ENCODE measurements at regions not wholly inside any gene's neighbourhood (a gene's known extent, or its start where the extent isn't known, plus 50 kb on each side); places are given as distances from the start of the nearest gene placed in this dataset.

DNA sequence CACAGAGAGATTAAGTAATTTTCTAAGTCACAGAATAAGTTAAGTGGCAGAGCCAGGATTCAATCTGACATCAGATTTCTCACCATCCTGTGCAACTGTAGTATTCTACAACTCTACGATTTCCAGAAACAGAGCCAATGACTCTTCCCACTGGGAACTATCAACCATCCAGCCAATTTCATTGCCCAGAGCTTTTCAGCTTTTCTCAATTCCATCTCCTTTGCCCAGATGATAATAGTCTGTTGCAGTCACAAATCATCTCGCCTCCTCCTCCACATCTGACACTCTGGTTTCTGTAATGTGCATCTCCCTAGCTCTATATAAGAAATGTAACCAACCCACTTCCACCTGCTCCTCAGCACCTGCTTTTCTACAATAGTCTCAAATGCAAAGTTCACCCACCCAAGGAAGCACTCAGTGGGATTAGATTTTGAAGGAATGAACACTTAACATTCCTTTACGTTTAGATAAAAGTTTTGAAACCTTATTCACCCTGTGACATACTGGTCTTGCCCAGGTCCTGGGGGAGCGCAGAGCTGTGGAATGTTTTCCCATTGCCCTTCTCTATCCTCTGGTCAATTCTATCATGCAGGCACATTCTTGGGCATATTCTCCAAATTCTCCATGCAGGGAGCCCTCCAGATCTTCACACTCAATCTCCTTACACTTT lies 167.8 kb upstream of the ASIC2 start:
- no peak for DNase-seq (ENCODE audit: low read depth)
- in situ Hi-C loops (cut with HindIII; ENCODE audit: low pct_unique_long_range_greater_than_20kb, low sequenced_read_pairs), result no loop called here

DNA sequence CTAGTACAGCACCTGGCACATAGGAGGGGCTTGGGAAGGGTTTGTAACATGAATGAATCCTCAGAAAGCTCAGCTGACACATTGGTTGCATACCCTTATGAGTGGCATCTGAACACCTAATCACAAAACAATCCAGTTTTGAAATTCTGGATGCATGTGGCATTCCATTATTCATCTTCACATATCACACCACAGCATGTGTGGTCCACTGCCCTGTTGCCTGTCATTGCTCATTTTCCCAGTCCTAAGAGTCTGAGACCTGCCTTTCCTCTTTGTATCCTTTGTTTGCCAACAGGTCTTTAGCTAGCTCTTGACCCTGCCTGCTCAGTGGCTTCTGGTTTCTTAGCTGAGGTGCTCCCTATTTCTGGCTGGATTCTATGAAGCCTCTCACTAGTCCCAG lies 170.8 kb upstream of the ASIC2 start:
- in situ Hi-C loops (cut with HindIII; ENCODE audit: low pct_unique_long_range_greater_than_20kb, low sequenced_read_pairs), result no loop called here
- no peak for DNase-seq (ENCODE audit: low read depth)

DNA sequence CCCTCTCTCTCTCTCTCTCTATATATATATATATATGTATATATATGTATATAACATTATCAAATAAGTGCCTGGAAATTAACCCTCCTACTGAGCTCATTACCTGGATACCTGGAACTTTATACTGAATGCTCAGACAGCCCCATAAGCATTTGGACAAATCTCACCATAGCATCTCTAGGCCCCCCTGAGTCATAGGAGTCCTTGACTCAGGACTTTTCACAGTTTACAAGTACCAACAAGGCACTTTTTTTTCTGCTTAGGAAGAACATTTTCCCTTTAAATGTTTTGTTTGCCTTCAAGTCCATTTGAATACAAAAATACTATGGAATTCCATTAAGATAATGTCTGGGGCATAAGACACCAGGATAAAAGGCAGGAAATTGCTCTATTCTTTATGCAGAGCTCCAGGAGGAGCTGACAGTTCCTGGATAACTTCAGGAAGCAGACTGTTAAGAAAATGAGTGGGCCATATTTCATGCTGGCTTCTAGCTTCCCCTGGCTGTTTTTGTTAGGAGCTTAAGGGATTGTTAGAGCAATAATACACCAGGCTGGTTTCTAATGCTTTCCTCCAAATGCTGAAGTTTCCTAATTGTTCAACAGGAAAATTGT lies 171.7 kb upstream of the ASIC2 start:
- no peak for DNase-seq (ENCODE audit: low read depth)
- in situ Hi-C loops (cut with HindIII; ENCODE audit: low pct_unique_long_range_greater_than_20kb, low sequenced_read_pairs), result no loop called here

DNA sequence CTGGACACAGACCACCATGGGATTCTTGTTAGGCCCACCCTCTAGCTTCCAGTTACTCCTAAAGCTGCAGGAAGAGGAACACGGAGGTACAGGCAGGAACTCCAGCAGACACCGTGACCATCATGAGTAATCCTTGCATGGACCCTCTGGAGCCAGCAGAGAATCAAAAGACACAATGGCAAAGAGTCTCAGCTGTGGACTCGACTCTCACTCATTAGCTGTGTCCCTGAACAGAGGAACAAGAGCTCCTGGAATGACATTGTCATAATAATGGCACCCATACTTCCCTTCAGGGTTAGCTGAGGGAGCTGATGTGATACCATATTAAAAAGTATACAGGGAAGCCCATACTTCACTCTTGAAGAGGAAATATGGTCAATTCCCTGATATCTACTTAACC lies 176.3 kb upstream of the ASIC2 start:
- in situ Hi-C loops (cut with HindIII; ENCODE audit: low pct_unique_long_range_greater_than_20kb, low sequenced_read_pairs), result no loop called here

DNA sequence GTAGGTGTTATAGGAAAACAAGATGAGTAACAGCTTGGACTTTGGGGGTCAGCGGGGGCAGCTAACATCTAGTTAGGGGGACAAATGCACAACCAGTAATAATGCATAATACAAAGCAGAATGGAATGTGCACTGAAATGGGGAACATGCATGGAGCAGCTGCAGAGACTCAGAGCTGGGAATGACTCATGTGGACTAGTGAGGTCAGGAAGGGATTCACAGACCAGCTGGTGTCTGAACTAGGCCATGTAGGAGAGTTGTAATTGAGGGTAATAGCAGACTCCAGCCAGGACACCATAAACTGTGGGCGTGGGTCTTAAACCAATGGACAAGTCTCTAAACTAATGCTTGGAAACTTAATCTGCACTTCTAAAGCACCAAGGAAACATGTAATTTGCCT lies 176.8 kb upstream of the ASIC2 start:
- no peak for DNase-seq (ENCODE audit: low read depth)
- in situ Hi-C loops (cut with HindIII; ENCODE audit: low pct_unique_long_range_greater_than_20kb, low sequenced_read_pairs), result no loop called here

More for the DNA sequence above, 176.3 kb upstream of the ASIC2 start:
- no peak for DNase-seq (ENCODE audit: low read depth)

DNA sequence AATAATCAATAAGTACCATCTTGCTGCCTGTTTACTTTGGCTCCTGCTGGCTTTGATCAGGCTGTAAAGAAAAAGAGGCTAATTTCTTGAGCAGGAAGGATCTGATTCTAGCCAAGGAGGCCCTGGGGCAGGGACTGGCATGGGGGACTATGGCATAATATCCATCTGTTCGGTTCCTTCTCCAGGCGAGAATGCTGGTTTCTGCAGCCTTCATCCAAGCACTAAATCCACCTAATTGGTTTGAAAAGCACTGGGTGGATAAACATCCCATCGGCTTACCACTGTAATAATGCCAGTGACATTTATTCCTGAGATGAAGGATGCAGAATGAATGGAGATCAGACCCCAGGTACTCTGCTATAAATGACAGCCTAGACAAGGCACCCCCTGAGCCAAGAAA lies 180.0 kb upstream of the ASIC2 start:
- no peak for DNase-seq (ENCODE audit: low read depth)
- in situ Hi-C loops (cut with HindIII; ENCODE audit: low pct_unique_long_range_greater_than_20kb, low sequenced_read_pairs), result no loop called here

DNA sequence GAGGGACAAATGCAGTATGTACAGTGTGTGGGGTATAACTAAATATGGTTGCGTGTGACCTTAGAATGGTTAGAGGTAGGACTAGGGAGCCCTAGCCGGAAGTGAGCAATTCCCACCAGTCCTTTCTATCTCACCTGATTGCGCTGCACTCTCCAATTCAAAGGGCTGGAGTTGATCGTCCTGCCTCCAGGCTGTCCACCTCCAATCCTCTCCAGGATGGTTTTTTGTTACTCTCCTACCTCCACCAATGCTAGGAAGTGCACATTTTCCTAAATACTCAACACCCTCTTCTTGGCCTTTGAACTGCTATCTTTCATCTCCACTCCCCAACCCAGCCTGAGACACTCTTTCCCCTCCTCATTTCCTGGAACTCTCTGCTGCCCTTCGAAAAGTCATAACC lies 181.7 kb upstream of the ASIC2 start:
- no peak for DNase-seq (ENCODE audit: low read depth)
- in situ Hi-C loops (cut with HindIII; ENCODE audit: low pct_unique_long_range_greater_than_20kb, low sequenced_read_pairs), result no loop called here

DNA sequence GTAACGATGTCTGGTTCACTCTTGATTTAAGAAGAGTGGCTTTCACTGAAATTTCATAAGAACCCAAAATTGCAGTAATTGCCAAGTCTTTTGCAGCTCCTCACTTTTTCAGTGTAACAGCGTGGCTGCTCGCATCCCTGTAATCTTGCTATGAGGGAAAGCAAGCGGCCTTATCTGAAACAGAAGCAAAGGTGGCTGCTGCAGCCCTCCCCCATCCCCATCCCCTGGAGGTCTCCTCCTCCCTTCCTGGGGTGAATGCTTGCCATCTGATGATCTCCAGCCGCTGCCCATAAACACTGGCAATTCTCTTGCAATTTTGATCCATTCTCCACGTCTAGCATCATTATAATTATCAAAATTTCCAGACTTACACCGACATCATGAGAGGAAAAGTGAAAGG lies 182.5 kb upstream of the ASIC2 start:
- in situ Hi-C loops (cut with HindIII; ENCODE audit: low pct_unique_long_range_greater_than_20kb, low sequenced_read_pairs), result no loop called here
- DNase-seq (ENCODE audit: low read depth), result no peak

DNA sequence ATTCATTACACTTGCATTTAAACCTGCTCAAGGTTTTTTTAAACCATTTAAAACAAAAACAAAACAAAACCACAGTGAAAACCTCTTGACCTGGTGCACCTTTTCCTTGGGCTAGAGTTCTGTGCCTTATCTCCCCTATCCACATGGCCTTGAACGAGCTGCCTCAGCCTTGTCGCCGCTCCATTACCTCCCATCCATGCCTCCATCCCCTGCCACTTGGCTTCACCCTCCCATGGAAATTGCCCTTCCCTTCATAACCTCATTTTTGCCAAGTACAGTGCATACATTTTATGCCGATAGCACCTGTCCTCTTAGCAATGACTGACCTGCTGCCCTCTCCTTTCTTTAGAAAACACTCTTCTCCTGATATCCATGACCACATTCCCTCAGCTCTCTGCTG lies 188.6 kb upstream of the ASIC2 start:
- in situ Hi-C loops (cut with HindIII; ENCODE audit: low pct_unique_long_range_greater_than_20kb, low sequenced_read_pairs), result no loop called here
- DNase-seq (ENCODE audit: low read depth), result no peak

DNA sequence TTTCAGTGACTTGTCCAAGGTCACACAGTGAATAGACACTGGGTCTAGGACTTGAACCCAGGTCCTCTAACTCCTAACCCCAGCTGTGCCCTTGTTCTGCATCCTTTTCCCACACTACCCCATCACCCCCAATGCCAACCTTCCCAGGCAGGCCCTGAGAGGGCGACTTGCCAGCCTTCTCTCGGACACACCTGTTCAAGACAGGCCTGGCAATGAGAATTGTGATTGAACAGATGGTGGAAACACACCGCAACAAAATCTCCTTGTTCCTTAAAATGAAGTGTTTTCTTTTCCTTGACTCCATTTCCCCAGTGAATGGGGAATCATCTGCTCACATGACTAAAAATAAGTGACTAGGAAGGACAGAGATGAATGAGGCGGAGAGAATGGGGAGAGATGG lies 189.5 kb upstream of the ASIC2 start:
- in situ Hi-C loops (cut with HindIII; ENCODE audit: low pct_unique_long_range_greater_than_20kb, low sequenced_read_pairs), result no loop called here
- no peak for DNase-seq (ENCODE audit: low read depth)

DNA sequence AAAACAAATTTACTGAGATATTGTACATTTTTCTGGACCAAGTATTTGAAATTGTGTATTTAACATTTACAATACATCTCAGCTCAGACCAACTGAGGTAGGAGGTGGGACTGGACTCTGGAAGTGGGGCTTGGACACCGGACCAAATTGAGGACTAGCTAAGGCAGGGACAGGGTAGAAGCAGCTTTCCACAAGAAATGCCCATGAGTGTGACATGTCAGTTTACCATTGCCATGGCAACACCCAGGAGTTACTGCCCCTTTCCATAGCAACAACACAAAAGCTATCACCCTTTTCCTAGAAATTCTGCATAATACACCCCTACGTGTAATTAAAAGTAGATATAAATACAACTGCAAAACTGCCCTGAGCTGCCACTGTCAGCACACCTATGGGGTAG lies 191.5 kb upstream of the ASIC2 start:
- in situ Hi-C loops (cut with HindIII; ENCODE audit: low pct_unique_long_range_greater_than_20kb, low sequenced_read_pairs), result no loop called here

DNA sequence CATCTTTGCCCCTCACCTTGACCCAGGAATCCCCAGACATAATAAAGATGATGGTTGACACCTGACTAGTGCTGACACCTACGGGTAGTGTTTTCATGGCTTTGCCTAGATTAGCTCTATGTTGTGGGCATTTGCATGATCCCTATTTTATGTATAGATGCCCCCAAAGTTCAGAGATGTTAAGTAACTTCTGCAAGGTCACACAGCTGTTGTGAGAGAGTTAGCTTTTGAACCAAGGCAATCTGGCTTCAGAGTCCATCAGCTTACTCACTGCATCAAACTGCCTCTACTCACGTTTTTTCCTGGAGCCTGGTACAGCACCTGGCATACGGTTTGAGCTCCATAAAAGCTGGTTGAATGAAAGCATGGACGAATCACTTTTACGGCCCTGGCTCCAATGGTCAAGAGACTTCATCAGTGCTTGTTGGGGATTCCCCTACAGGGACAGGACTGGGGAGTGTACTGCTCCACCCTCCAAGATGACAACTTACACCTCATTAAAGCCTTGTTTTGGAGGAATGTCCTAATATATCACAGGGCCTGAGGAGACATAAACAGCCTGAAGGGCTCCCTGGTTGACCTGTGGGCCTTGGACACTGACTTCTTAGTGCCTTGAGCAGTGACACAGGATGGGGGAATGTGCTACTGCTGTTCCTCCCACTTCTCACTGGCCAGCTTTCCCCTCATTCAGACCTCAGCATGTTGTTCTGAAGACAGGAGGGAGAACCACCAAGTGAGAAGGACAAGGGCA lies 193.2 kb upstream of the ASIC2 start:
- in situ Hi-C loops (cut with HindIII; ENCODE audit: low pct_unique_long_range_greater_than_20kb, low sequenced_read_pairs), result no loop called here
- DNase-seq (ENCODE audit: low read depth), result no peak

More for the DNA sequence above, 191.5 kb upstream of the ASIC2 start:
- no peak for DNase-seq (ENCODE audit: low read depth)

DNA sequence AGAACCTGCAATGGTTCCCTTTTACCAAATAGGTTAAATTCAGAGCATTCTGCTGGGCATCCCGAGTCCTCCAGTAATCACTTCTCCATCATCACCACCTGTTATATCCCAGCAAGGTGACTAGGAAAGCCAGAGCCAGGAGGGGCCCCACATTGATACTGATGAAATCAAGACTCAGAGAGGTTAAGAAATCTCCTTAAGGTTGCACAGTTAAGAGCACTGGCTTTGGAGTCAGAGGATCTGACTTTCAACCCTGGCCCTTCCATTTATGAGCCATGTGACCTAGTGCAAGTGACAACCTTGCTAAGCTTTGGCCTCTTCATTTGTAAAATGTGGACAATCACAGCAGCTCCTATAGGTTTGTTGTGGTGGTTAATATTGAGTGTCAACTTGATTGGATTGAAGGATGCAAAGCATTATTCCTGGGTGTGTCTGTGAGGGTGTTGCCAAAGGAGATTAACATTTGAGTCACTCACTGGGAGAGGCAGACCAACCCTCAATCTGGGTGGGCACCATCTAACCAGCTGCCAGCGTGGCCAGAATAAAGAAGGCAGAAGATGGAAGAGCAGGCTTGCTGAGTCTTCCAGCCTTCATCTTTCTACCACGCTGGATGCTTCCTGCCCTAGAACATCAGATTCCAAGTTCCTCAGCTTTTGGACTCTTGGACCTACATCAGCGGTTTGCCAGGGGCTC lies 194.2 kb upstream of the ASIC2 start:
- in situ Hi-C loops (cut with HindIII; ENCODE audit: low pct_unique_long_range_greater_than_20kb, low sequenced_read_pairs), result no loop called here
- DNase-seq (ENCODE audit: low read depth), result no peak

DNA sequence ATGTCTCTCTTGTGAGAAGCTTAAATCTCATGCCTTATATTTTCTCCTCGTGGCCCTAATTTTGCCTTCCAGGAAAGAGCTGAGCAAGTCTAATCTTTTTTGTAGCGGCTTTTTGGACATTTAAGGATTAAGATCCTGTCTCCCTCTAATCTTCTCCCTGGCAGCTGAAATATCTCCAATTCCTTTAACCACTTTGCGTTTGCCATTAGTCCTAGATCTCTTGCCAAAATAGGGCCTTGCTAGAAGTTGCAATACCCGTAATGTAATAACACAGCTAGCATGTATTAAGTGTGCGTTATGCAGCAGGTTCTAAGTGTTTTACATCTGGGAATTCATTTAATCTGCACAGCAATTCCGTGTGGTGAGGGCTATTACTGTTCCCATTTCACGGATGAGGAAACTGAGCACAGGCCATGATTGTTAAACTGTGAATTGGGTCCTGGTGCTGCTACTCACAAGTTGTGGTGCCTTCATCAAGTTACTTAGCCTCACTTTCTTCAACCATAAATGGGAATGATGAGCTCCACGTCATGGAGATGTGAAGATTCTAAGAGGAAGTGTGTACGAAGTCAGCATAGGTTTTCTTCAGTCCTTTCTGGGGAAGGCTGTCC lies 198.9 kb upstream of the ASIC2 start:
- in situ Hi-C loops (cut with HindIII; ENCODE audit: low pct_unique_long_range_greater_than_20kb, low sequenced_read_pairs), result no loop called here
- DNase-seq (ENCODE audit: low read depth), result no peak

DNA sequence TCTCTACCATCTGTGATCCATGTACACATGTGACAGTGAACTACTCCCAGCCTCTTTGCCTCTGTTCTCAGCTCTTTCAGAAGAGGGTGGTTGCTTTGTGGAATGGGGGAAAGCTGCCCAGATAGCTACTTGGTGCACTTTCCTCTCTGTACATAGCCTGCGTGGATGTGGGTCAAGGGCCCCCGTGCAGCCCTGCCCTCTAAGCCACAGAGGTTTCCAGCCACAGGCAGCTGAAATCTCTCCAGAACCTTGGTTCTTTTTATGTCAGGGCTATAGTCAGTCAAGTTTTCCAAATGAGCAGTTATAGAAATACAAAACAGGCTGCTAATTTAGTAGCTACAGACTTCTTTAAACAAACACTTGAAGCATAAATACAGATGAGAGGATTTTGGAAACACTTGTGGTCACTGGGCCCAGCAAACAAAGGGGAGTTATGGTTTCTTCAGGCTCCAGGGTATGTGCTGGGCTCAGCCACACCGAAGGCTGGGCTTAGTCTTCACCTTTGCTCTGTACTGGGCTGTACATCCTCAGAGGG lies 199.7 kb upstream of the ASIC2 start:
- in situ Hi-C loops (cut with HindIII; ENCODE audit: low pct_unique_long_range_greater_than_20kb, low sequenced_read_pairs), result no loop called here
- no peak for DNase-seq (ENCODE audit: low read depth)

DNA sequence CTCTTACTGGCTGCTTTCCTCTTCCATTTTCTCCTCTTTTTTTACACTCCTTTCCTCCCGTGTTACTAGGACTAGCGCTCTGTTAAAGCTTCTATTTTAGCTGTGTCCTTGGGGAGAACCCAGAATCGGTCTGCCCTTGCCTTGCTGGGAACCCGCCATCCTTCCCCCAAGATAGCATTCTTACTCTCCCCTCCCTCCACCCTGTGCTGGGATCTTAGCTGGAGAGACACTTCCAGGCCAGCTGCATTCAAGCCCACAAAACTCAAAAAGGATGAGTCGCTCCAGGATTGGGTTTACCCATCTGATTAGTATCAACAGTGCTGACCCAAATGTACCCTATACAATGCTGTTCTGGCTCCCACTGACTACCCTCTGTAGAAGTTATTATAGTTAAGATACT lies 200.5 kb upstream of the ASIC2 start:
- in situ Hi-C loops (cut with HindIII; ENCODE audit: low pct_unique_long_range_greater_than_20kb, low sequenced_read_pairs), result no loop called here
- no peak for DNase-seq (ENCODE audit: low read depth)

DNA sequence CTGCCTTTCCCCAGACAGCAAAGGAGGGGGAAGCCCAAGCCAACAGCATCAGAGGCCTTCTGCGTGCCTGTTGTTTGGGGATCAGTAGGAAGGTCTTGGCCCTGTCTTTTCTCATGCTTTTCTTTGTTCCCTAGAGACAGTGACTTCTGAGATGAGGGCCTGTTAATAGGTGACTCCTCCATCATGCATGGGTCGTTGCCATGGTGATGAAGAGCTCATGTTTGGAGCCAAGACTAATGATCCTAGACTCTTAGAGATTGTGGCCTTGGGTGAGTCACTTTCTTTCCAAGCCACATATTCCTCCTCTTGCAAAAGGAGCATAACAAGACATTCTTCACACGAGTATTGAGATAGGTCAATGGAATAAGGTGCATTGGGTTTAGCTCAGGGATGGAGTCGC lies 201.1 kb upstream of the ASIC2 start:
- peak; percentile 33 for DNase-seq (ENCODE audit: low read depth)
- in situ Hi-C loops (cut with HindIII; ENCODE audit: low pct_unique_long_range_greater_than_20kb, low sequenced_read_pairs), result no loop called here

DNA sequence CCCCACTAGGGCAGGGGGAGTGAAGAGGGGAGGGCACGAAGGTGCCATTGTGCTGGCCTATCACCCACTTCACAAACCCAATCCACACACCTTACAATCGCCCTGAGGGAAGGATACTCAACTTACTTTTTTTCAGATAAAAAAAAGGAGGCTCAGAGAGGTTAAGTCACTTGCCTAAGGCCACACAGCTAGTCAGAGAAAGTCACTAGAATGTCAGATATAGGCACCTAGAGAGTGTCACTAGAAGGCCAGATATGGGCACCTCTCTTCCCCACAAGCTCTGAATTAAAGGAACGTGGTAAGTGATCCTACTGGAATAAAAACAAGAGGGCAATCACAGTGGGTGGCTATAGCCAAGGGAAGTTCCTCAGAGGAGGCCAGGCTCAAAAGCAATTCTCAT lies 204.5 kb upstream of the ASIC2 start:
- in situ Hi-C loops (cut with HindIII; ENCODE audit: low pct_unique_long_range_greater_than_20kb, low sequenced_read_pairs), result no loop called here
- no peak for DNase-seq (ENCODE audit: low read depth)

DNA sequence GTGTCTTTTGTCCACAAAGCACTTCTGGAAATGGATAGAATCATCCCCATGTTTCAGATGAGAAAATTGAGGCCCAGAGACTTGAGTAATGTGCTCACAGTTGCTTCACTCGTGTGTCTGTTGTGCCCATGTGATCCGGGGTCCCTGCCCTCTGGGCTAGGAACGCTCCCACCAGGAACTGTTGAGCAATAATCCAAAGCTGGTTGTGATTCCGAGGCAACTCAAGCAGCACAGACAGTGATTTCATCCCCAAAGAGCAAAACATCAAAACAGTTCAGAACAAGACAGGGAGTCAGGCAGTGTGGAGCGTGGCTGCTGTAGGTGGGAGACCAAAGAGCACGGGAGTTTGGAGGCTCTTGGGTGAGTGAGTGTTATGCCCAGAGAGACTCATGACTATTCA lies 205.0 kb upstream of the ASIC2 start:
- in situ Hi-C loops (cut with HindIII; ENCODE audit: low pct_unique_long_range_greater_than_20kb, low sequenced_read_pairs), result no loop called here
- DNase-seq (ENCODE audit: low read depth), result no peak

Measured in Caki2 (cell line).